ENCODE measurements at regions not wholly inside any gene's neighbourhood (a gene's known extent, or its start where the extent isn't known, plus 50 kb on each side); places are given as distances from the start of the nearest gene placed in this dataset.

GRCh38 chr20:59421920-59422637 is 121.7 kb downstream of the EDN3 start:
- Histone ChIP-seq H4K20me1 (ENCODE audit: low read depth, low read length) (no peaks in the 10 kb centered on the region), H3K9ac (ENCODE audit: low read length) (no peak overlapping the region), H3K36me3 (ENCODE audit: low read length) (no peaks in the 10 kb centered on the region), H3K9me2 (replicated peaks; ENCODE audit: insufficient read depth, low read length) (no peaks in the 10 kb centered on the region), H2AFZ (ENCODE audit: low read depth, low read length, severe bottlenecking) (no peak overlapping the region), H3K27ac (ENCODE audit: low read depth, low read length) (no peak overlapping the region), H3F3A (ENCODE audit: insufficient read depth) (no peaks in the 10 kb centered on the region), H3K9me3 (ENCODE audit: insufficient read depth, low read length) (no peaks in the 10 kb centered on the region), H3K4me3 (ENCODE audit: insufficient read depth, low read length, poor library complexity, severe bottlenecking) (no peak overlapping the region), H3K27me3 (ENCODE audit: low read length) (no peaks in the 10 kb centered on the region), H3K79me2 (ENCODE audit: insufficient read depth, low read length) (no peaks in the 10 kb centered on the region), H3K4me2 (ENCODE audit: low read depth, low read length, poor library complexity, severe bottlenecking) (no peak overlapping the region)
- TF ChIP-seq EZH2phosphoT487 (conservative IDR thresholded peaks at IDR 0.05; ENCODE audit: low read length) (no peak), CTCF (IDR thresholded peaks at IDR 0.05; ENCODE audit: insufficient read depth, low read length, poor library complexity, severe bottlenecking) (no peak)

- TF ChIP-seq EZH2phosphoT487 (conservative IDR thresholded peaks at IDR 0.05; ENCODE audit: low read length) (no peak), CTCF (IDR thresholded peaks at IDR 0.05; ENCODE audit: insufficient read depth, low read length, poor library complexity, severe bottlenecking) (no peak)
- H3K9me3 ChIP-seq (ENCODE audit: insufficient read depth, low read length) = no peaks in the 10 kb centered on the region
- no peaks in the 10 kb centered on the region for H3K36me3 ChIP-seq (ENCODE audit: low read length)
- no peak overlapping the region for H3K4me3 ChIP-seq (ENCODE audit: insufficient read depth, low read length, poor library complexity, severe bottlenecking)
- H3K9ac ChIP-seq (ENCODE audit: low read length) = no peak overlapping the region
- H3K4me2 ChIP-seq (ENCODE audit: low read depth, low read length, poor library complexity, severe bottlenecking) = no peak overlapping the region
- H4K20me1 ChIP-seq (ENCODE audit: low read depth, low read length) = no peaks in the 10 kb centered on the region
- no peaks in the 10 kb centered on the region for H3K27me3 ChIP-seq (ENCODE audit: low read length)
- H3K79me2 ChIP-seq (ENCODE audit: insufficient read depth, low read length) = no peaks in the 10 kb centered on the region
- H3K27ac ChIP-seq (ENCODE audit: low read depth, low read length) = no peak overlapping the region
- no peaks in the 10 kb centered on the region for H3F3A ChIP-seq (ENCODE audit: insufficient read depth)
- H2AFZ ChIP-seq (ENCODE audit: low read depth, low read length, severe bottlenecking) = no peak overlapping the region
- no peaks in the 10 kb centered on the region for H3K9me2 ChIP-seq (replicated peaks; ENCODE audit: insufficient read depth, low read length)
Measured at GRCh38 chr20:59422872-59423544, 122.6 kb downstream of the EDN3 start.

- Histone ChIP-seq H3K36me3 (ENCODE audit: low read length) (no peaks in the 10 kb centered on the region), H3K27me3 (ENCODE audit: low read length) (no peaks in the 10 kb centered on the region), H3F3A (ENCODE audit: insufficient read depth) (no peaks in the 10 kb centered on the region), H3K27ac (ENCODE audit: low read depth, low read length) (no peak overlapping the region), H3K4me3 (ENCODE audit: insufficient read depth, low read length, poor library complexity, severe bottlenecking) (no peak overlapping the region), H2AFZ (ENCODE audit: low read depth, low read length, severe bottlenecking) (no peak overlapping the region), H3K4me2 (ENCODE audit: low read depth, low read length, poor library complexity, severe bottlenecking) (no peak overlapping the region), H3K9me2 (replicated peaks; ENCODE audit: insufficient read depth, low read length) (no peaks in the 10 kb centered on the region), H3K9me3 (ENCODE audit: insufficient read depth, low read length) (no peaks in the 10 kb centered on the region), H4K20me1 (ENCODE audit: low read depth, low read length) (no peaks in the 10 kb centered on the region), H3K9ac (ENCODE audit: low read length) (no peak overlapping the region), H3K79me2 (ENCODE audit: insufficient read depth, low read length) (no peaks in the 10 kb centered on the region)
- TF ChIP-seq EZH2phosphoT487 (conservative IDR thresholded peaks at IDR 0.05; ENCODE audit: low read length) (no peak), CTCF (IDR thresholded peaks at IDR 0.05; ENCODE audit: insufficient read depth, low read length, poor library complexity, severe bottlenecking) (no peak)
Measured at GRCh38 chr20:59424976-59425375, 124.6 kb downstream of the EDN3 start.

Measured in SU-DHL-6 (cell line).